Neural crest cell (in vitro differentiated cells): ENCODE measurements at regions not wholly inside any gene's neighbourhood (a gene's known extent, or its start where the extent isn't known, plus 50 kb on each side); places are given as distances from the start of the nearest gene placed in this dataset.

Source experiments
- DNase-seq: peaks from one replicate; pipeline ENCODE4 v3.0.0; 2021; ENCODE audit warnings: low read depth, mixed read lengths, low spot score
- H3K27ac Mint-ChIP-seq: one replicate; pipeline ENCODE4 v1.8.0; 2021; ENCODE audit warnings: mild to moderate bottlenecking, mixed read lengths; ENCODE audit not compliant: unreplicated experiment
- H3K27me3 Mint-ChIP-seq: 2 replicates; pipeline ENCODE4 v1.8.0; 2021; ENCODE audit warnings: low read depth, mild to moderate bottlenecking, mixed read lengths
- H3K36me3 Mint-ChIP-seq: 2 replicates; pipeline ENCODE4 v1.8.0; 2021; ENCODE audit warnings: low read depth, mild to moderate bottlenecking, mixed read lengths
- H3K4me1 Mint-ChIP-seq: 2 replicates; pipeline ENCODE4 v1.8.0; 2021; ENCODE audit warnings: mixed read lengths
- H3K4me3 Mint-ChIP-seq: one replicate; pipeline ENCODE4 v1.8.0; 2021; ENCODE audit warnings: mild to moderate bottlenecking, mixed read lengths
- H3K9me3 Mint-ChIP-seq: 2 replicates; pipeline ENCODE4 v1.8.0; 2021; ENCODE audit warnings: mixed read lengths
- CTCF ChIP-seq: fragments of 200-600 bp; sonication (generic); conservative IDR thresholded peaks from 2 replicates; pipeline ENCODE4 v1.5.0; 2021; ENCODE audit warnings: antibody characterized with exemption, mild to moderate bottlenecking

- Mint-ChIP-seq H3K27ac (no peak overlapping the region), H3K4me3 (no peak overlapping the region), H3K27me3 (no peaks in the 10 kb centered on the region), H3K36me3 (peaks cover 17% of the 10 kb centered on the region), H3K4me1 (peaks cover 3% of the 10 kb centered on the region), H3K9me3 (peaks cover 7% of the 10 kb centered on the region)
- no peak for TF ChIP-seq CTCF
- no peak for DNase-seq
Observed at GRCh38 chr1:232413674-232414073, 216.3 kb downstream of the SIPA1L2 start.

- no peak overlapping the region for H3K27ac Mint-ChIP-seq
- TF ChIP-seq CTCF = no peak
- peaks cover 7% of the 10 kb centered on the region for H3K9me3 Mint-ChIP-seq
- no peaks in the 10 kb centered on the region for H3K4me1 Mint-ChIP-seq
- no peak for DNase-seq
- H3K36me3 Mint-ChIP-seq = peaks cover 19% of the 10 kb centered on the region
- H3K27me3 Mint-ChIP-seq = no peaks in the 10 kb centered on the region
- no peak overlapping the region for H3K4me3 Mint-ChIP-seq
Observed at GRCh38 chr1:232409584-232409983, 220.3 kb downstream of the SIPA1L2 start.

DNA sequence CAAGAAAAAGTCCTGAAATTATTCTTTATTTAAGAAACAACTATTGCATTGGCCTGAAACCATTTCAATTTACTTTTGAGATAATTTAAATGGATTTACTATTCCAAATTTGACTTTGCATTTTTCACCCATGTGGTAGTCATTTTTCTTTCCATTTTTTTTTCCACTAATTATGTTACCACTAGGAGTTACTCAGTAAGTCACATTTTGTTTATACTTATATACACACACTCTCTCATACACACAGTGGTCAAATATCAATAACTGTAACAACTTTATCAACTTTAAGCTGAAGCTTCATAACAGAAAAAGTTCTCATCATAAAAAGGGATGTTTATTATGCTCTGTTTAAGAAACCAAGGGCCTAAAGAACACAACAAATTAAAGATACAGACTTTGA is 222.8 kb downstream of the SIPA1L2 start:
- H3K36me3 Mint-ChIP-seq = peaks cover 32% of the 10 kb centered on the region

GRCh38 chr1:232405781-232406180 is 224.2 kb downstream of the SIPA1L2 start:
- peaks cover 7% of the 10 kb centered on the region for H3K9me3 Mint-ChIP-seq
- H3K27ac Mint-ChIP-seq = no peak overlapping the region
- no peaks in the 10 kb centered on the region for H3K27me3 Mint-ChIP-seq
- DNase-seq = no peak
- H3K4me1 Mint-ChIP-seq = no peaks in the 10 kb centered on the region
- no peak for TF ChIP-seq CTCF
- peaks cover 40% of the 10 kb centered on the region for H3K36me3 Mint-ChIP-seq
- no peak overlapping the region for H3K4me3 Mint-ChIP-seq

More for the DNA sequence above, 222.8 kb downstream of the SIPA1L2 start:
- no peak for TF ChIP-seq CTCF
- Mint-ChIP-seq H3K9me3 (peaks cover 7% of the 10 kb centered on the region), H3K27me3 (no peaks in the 10 kb centered on the region), H3K27ac (no peak overlapping the region), H3K4me1 (no peaks in the 10 kb centered on the region), H3K4me3 (no peak overlapping the region)
- DNase-seq = no peak

DNA sequence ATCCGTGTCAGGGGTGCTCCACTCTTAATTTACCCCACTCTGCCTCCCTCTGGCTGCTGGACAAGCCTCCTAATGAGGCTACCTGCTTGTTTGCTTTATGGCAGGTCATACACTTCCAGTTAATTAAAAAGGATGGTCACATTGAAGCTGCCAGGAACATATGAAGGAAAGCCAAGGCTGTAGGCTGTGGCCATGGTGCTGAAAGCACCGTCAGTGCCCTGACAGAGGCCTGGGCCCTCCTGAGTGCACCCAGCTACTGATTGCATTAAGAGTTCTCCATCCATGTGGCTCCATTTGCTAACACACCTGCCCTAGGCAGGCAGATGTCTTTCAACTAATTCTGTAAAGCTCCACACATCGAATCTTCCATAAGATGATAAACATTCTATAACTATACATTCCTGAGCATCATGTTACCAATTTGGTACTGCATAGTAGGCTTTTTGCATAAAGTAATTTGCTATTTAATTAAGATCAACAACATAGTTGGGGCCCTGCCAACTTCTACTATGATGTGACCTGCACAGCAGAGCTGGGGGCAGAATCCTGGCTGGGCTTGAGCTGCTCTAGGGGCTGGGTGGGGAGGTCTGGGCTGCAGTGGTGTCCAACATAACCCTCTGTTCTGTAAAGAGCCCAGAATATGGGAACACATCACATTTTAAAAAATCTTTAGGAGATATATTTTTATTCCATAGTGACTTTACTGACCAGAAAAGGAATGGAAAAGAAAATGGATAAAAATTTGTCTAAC is 224.8 kb downstream of the SIPA1L2 start:
- Mint-ChIP-seq H3K4me1 (peaks cover 3% of the 10 kb centered on the region), H3K36me3 (peaks cover 44% of the 10 kb centered on the region), H3K9me3 (peaks cover 4% of the 10 kb centered on the region), H3K27me3 (no peaks in the 10 kb centered on the region), H3K27ac (no peak overlapping the region), H3K4me3 (no peak overlapping the region)
- TF ChIP-seq CTCF = no peak
- no peak for DNase-seq
